Left lung (tissue), 4 donors: ENCODE measurements at regions not wholly inside any gene's neighbourhood (a gene's known extent, or its start where the extent isn't known, plus 50 kb on each side); places are given as distances from the start of the nearest gene placed in this dataset.

ENCODE experiments used
- ATAC-seq: fragments of 200-7000 bp; cut with Tn5 transposase; one replicate; pipeline ENCODE4 v1.9.1; 2020; ENCODE audit warnings: moderate library complexity
- DNase-seq, 4 donors: peaks; one replicate each; pipeline ENCODE4 v3.0.0-alpha.2; 2013 to 2020
- H3K27ac ChIP-seq, 2 donors: fragments of 200-600 bp; sonication (generic) in 1 of 2; one replicate each; pipeline versions ENCODE4 v1.5.0 to v1.8.0; 2020 to 2021
- H3K27me3 ChIP-seq, 2 donors: fragments of 200-600 bp; sonication (generic) in 1 of 2; one replicate each; pipeline versions ENCODE4 v1.5.0 to v1.8.0; 2020 to 2021
- H3K36me3 ChIP-seq, 2 donors: fragments of 200-600 bp; sonication (generic) in 1 of 2; one replicate each; pipeline versions ENCODE4 v1.5.0 to v1.8.0; 2020 to 2021
- H3K4me1 ChIP-seq, 2 donors: fragments of 200-600 bp; one replicate each; pipeline ENCODE4 v1.8.0; 2021
- H3K4me3 ChIP-seq, 2 donors: fragments of 200-600 bp; sonication (generic) in 1 of 2; one replicate each; pipeline versions ENCODE4 v1.5.0 to v1.8.0; 2020 to 2021; ENCODE audit warnings: mild to moderate bottlenecking in 1 of 2
- H3K9me3 ChIP-seq, 2 donors: fragments of 200-600 bp; sonication (generic) in 1 of 2; one replicate each; pipeline versions ENCODE4 v1.5.0 to v1.8.0; 2020 to 2021
- CTCF ChIP-seq, 2 donors: fragments of 200-600 bp; sonication (generic) in 1 of 2; IDR thresholded peaks; one replicate each; pipeline versions ENCODE4 v1.5.0 to v1.8.0; 2021; ENCODE audit warnings: antibody characterized with exemption in 2 of 2
- intact Hi-C, 2 donors: fragments of 100-400 bp; cut with DNase I; formaldehyde crosslinking; loops; one replicate each; pipeline versions ENCODE4 v1.11.2 to v1.14.2; 2022
- donor health status: DM: no; HTN: yes; CAD: no.
- donor health status: DM: no; HTN: no; CAD: no.

GRCh38 chr2:96438589-96438988, 66.6 kb downstream of the NEURL3 start:
- DNase-seq (no peak), ATAC-seq (no peak)
- no peaks in the 10 kb centered on the region for H3K4me1 ChIP-seq
- no peak for TF ChIP-seq CTCF (IDR thresholded peaks at IDR 0.05)
- H3K9me3 ChIP-seq, result peaks cover 0 to 2% of the 10 kb centered on the region in 2 donors
- intact Hi-C loops, result no loop called here
- H3K36me3 ChIP-seq, result no peaks in the 10 kb centered on the region
- H3K27ac ChIP-seq, result no peak overlapping the region
- no peak overlapping the region for H3K4me3 ChIP-seq
- H3K27me3 ChIP-seq, result no peaks in the 10 kb centered on the region

GRCh38 chr2:96437512-96437911, 67.6 kb downstream of the NEURL3 start:
- intact Hi-C loops, result no loop called here
- no peak for TF ChIP-seq CTCF (IDR thresholded peaks at IDR 0.05)
- Histone ChIP-seq H3K9me3 (peaks cover 0 to 2% of the 10 kb centered on the region in 2 donors), H3K36me3 (no peaks in the 10 kb centered on the region), H3K4me3 (no peak overlapping the region), H3K27ac (no peak overlapping the region), H3K27me3 (no peaks in the 10 kb centered on the region), H3K4me1 (no peaks in the 10 kb centered on the region)
- ATAC-seq, result no peak
- DNase-seq, result no peak

GRCh38 chr2:96436961-96437360, 68.2 kb downstream of the NEURL3 start:
- H3K4me1 ChIP-seq, result no peaks in the 10 kb centered on the region
- no peak for TF ChIP-seq CTCF (IDR thresholded peaks at IDR 0.05)
- intact Hi-C loops, result no loop called here

GRCh38 chr2:96436416-96436815, 68.7 kb downstream of the NEURL3 start:
- no peak for TF ChIP-seq CTCF (IDR thresholded peaks at IDR 0.05)
- H3K27me3 ChIP-seq, result no peaks in the 10 kb centered on the region
- H3K9me3 ChIP-seq, result peaks cover 0 to 2% of the 10 kb centered on the region in 2 donors
- no peaks in the 10 kb centered on the region for H3K36me3 ChIP-seq
- DNase-seq (no peak), ATAC-seq (no peak)
- intact Hi-C loops, result no loop called here
- H3K4me3 ChIP-seq, result no peak overlapping the region
- no peaks in the 10 kb centered on the region for H3K4me1 ChIP-seq
- no peak overlapping the region for H3K27ac ChIP-seq

More at GRCh38 chr2:96436961-96437360, 68.2 kb downstream of the NEURL3 start:
- Histone ChIP-seq H3K27ac (no peak overlapping the region), H3K9me3 (peaks cover 0 to 2% of the 10 kb centered on the region in 2 donors), H3K27me3 (no peaks in the 10 kb centered on the region), H3K36me3 (no peaks in the 10 kb centered on the region), H3K4me3 (no peak overlapping the region)
- ATAC-seq (no peak), DNase-seq (no peak)

GRCh38 chr2:96431319-96431718, 73.8 kb downstream of the NEURL3 start:
- no peak for DNase-seq
- TF ChIP-seq CTCF (IDR thresholded peaks at IDR 0.05), result no peak
- intact Hi-C loops, result no loop called here
- Histone ChIP-seq H3K27me3 (no peaks in the 10 kb centered on the region), H3K36me3 (no peaks in the 10 kb centered on the region), H3K9me3 (peaks cover 0 to 16% of the 10 kb centered on the region in 2 donors), H3K4me3 (no peak overlapping the region), H3K27ac (no peak overlapping the region), H3K4me1 (no peaks in the 10 kb centered on the region)
- no peak for ATAC-seq
